Thyroid gland (tissue), 4 donors: ENCODE measurements at regions not wholly inside any gene's neighbourhood (a gene's known extent, or its start where the extent isn't known, plus 50 kb on each side); places are given as distances from the start of the nearest gene placed in this dataset.

Source experiments
- POLR2A ChIP-seq, 2 donors: fragments of 450-650 bp; IDR thresholded peaks; one replicate each; pipeline ENCODE4 v1.6.1; 2017; ENCODE audit warnings: antibody characterized with exemption in 2 of 2, mild to moderate bottlenecking in 2 of 2, moderate library complexity in 1 of 2
- TF ChIP-seq, protein P1 (sequence below), 6 experiments: fragments of 200-600 bp in 3 of 6; fragments of 450-650 bp in 3 of 6; sonication (generic) in 3 of 6; IDR thresholded peaks; one replicate each; pipeline ENCODE4 v1.5.1; 2016 to 2019; ENCODE audit warnings: antibody characterized with exemption in 6 of 6, mild to moderate bottlenecking in 2 of 6, inconsistent platforms in 1 of 6, moderate library complexity in 1 of 6

DNA sequence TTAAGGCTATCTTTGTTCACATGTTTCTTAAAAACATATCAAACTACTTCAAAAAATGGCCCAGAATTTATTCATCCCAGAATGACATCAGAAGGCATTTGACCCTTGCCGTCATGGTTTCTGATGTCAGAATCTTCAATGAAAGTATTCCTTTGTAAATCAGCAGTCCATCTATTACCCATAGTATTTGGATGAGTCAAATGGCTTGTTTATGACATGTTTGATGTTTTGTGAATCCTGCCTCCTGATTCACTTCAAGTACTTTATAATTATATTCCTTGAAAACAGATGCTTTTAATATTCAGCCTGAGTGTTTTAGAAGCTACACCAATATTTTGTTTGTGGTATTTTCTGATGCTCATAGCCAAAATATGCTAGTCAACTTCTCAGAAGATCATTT, 200.8 kb upstream of the MEF2C start:
- TF ChIP-seq, protein P1, sequence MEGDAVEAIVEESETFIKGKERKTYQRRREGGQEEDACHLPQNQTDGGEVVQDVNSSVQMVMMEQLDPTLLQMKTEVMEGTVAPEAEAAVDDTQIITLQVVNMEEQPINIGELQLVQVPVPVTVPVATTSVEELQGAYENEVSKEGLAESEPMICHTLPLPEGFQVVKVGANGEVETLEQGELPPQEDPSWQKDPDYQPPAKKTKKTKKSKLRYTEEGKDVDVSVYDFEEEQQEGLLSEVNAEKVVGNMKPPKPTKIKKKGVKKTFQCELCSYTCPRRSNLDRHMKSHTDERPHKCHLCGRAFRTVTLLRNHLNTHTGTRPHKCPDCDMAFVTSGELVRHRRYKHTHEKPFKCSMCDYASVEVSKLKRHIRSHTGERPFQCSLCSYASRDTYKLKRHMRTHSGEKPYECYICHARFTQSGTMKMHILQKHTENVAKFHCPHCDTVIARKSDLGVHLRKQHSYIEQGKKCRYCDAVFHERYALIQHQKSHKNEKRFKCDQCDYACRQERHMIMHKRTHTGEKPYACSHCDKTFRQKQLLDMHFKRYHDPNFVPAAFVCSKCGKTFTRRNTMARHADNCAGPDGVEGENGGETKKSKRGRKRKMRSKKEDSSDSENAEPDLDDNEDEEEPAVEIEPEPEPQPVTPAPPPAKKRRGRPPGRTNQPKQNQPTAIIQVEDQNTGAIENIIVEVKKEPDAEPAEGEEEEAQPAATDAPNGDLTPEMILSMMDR (IDR thresholded peaks at IDR 0.05) = no peak
- no peak for TF ChIP-seq POLR2A (IDR thresholded peaks at IDR 0.05)
